Common myeloid progenitor, CD34-positive (primary cell): ENCODE measurements at regions not wholly inside any gene's neighbourhood (a gene's known extent, or its start where the extent isn't known, plus 50 kb on each side); places are given as distances from the start of the nearest gene placed in this dataset.

Source experiments
- CTCF ChIA-PET: fragments of 350-600 bp; sonication (Branson Sonifier 250); formaldehyde crosslinking; loops from one replicate; lab custom pipeline; 2021; ENCODE audit warnings: antibody characterized with exemption; lab: Charles Lee
- POLR2A ChIA-PET: fragments of 350-600 bp; sonication (Branson Sonifier 250); formaldehyde crosslinking; loops from one replicate; lab custom pipeline; 2021; ENCODE audit warnings: antibody characterized with exemption; lab: Charles Lee
- DNase-seq, 3 donors: peaks; one replicate each; pipeline versions ENCODE4 v3.0.0 to v3.0.0-alpha.2; 2013
- H3K27ac ChIP-seq, 2 experiments: 1 replicate in 1 of 2; 2 replicates in 1 of 2; pipeline ENCODE4 v1.7.0; 2013; ENCODE audit warnings: inconsistent platforms in 2 of 2, low read length in 2 of 2, mild to moderate bottlenecking in 2 of 2, low read depth in 1 of 2, moderate library complexity in 1 of 2; ENCODE audit not compliant: severe bottlenecking in 2 of 2, insufficient read depth in 1 of 2, poor library complexity in 1 of 2
- H3K27me3 ChIP-seq, 5 experiments: replicated peaks in 2 of 5; 1 replicate in 3 of 5; 2 replicates in 2 of 5; pipeline versions ENCODE4 v1.6.1 to v1.7.0; 2013; ENCODE audit warnings: low read length in 4 of 5, mild to moderate bottlenecking in 2 of 5, moderate library complexity in 2 of 5, inconsistent platforms in 1 of 5; ENCODE audit not compliant: insufficient read depth in 5 of 5, control insufficient read depth in 4 of 5
- H3K36me3 ChIP-seq, 4 experiments: 1 replicate in 2 of 4; 2 replicates in 2 of 4; pipeline versions ENCODE4 v1.6.1 to v1.7.0; 2013; ENCODE audit warnings: low read length in 3 of 4, control low read depth in 1 of 4, mild to moderate bottlenecking in 1 of 4; ENCODE audit not compliant: control insufficient read depth in 4 of 4, insufficient read depth in 4 of 4
- H3K4me1 ChIP-seq, 4 experiments: 1 replicate in 3 of 4; 2 replicates in 1 of 4; pipeline versions ENCODE4 v1.6.1 to v1.7.1; 2013; ENCODE audit warnings: low read length in 3 of 4, mild to moderate bottlenecking in 3 of 4, control low read depth in 1 of 4, inconsistent platforms in 1 of 4, moderate library complexity in 1 of 4; ENCODE audit not compliant: control insufficient read depth in 4 of 4, insufficient read depth in 4 of 4; ENCODE audit errors: control extremely low read depth in 1 of 4
- H3K4me3 ChIP-seq, 7 experiments: 1 replicate in 4 of 7; 2 replicates in 3 of 7; pipeline versions ENCODE4 v1.5.1 to v1.7.0; 2013; ENCODE audit warnings: mild to moderate bottlenecking in 7 of 7, low read length in 6 of 7, moderate library complexity in 6 of 7, inconsistent platforms in 2 of 7, low read depth in 2 of 7, control low read depth in 1 of 7; ENCODE audit not compliant: insufficient read depth in 4 of 7, control insufficient read depth in 1 of 7; ENCODE audit errors: extremely low read depth in 1 of 7
- H3K9me3 ChIP-seq, 5 experiments: 1 replicate in 4 of 5; 2 replicates in 1 of 5; pipeline versions ENCODE4 v1.6.1 to v1.7.1; 2013; ENCODE audit warnings: low read length in 4 of 5, mild to moderate bottlenecking in 2 of 5, inconsistent platforms in 1 of 5, low read depth in 1 of 5, moderate library complexity in 1 of 5; ENCODE audit not compliant: control insufficient read depth in 4 of 5, insufficient read depth in 2 of 5; ENCODE audit errors: control extremely low read depth in 1 of 5
- WGBS: methylation state at CpG from one replicate; pipeline ENCODE4 v1.1.5; 2013; ENCODE audit not compliant: insufficient coverage; 5-methylcytosine and 5-hydroxymethylcytosine counted together

GRCh38 chr3:5270666-5271371 is 83.3 kb downstream of the EDEM1 start:
- CTCF ChIA-PET = no interaction called here
- Histone ChIP-seq H3K27me3 (no peaks in the 10 kb centered on the region), H3K27ac (no peak overlapping the region), H3K36me3 (no peaks in the 10 kb centered on the region), H3K4me3 (no peak overlapping the region), H3K9me3 (no peaks in the 10 kb centered on the region), H3K4me1 (no peaks in the 10 kb centered on the region)
- no peak for DNase-seq
- POLR2A ChIA-PET = no interaction called here
- WGBS = 96% methylated on average over 6 of the region's 9 CpGs

- CTCF ChIA-PET = no interaction called here
- H3K27me3 ChIP-seq = no peaks in the 10 kb centered on the region
Observed at GRCh38 chr3:5271372-5271683, 83.8 kb downstream of the EDEM1 start.

GRCh38 chr3:5272387-5272786 is 84.9 kb downstream of the EDEM1 start:
- H3K4me1 ChIP-seq = no peaks in the 10 kb centered on the region
- no peak overlapping the region for H3K4me3 ChIP-seq
- no peaks in the 10 kb centered on the region for H3K9me3 ChIP-seq
- ChIA-PET CTCF (no interaction called here), POLR2A (no interaction called here)
- WGBS = 90% methylated on average over 2 of the region's 4 CpGs
- no peak overlapping the region for H3K27ac ChIP-seq
- H3K36me3 ChIP-seq = no peaks in the 10 kb centered on the region
- H3K27me3 ChIP-seq = no peaks in the 10 kb centered on the region
- DNase-seq = no peak

More at GRCh38 chr3:5271372-5271683, 83.8 kb downstream of the EDEM1 start:
- no peak for DNase-seq
- Histone ChIP-seq H3K27ac (no peak overlapping the region), H3K9me3 (no peaks in the 10 kb centered on the region), H3K4me3 (no peak overlapping the region), H3K36me3 (no peaks in the 10 kb centered on the region), H3K4me1 (no peaks in the 10 kb centered on the region)
- 100% methylated on average over 3 of the region's 4 CpGs for WGBS
- POLR2A ChIA-PET = no interaction called here

- H3K27me3 ChIP-seq = no peaks in the 10 kb centered on the region
- no peak overlapping the region for H3K27ac ChIP-seq
- 100% methylated on average over 1 of the region's 1 CpG for WGBS
- DNase-seq = no peak
- H3K36me3 ChIP-seq = no peaks in the 10 kb centered on the region
- H3K4me3 ChIP-seq = no peak overlapping the region
- ChIA-PET POLR2A (no interaction called here), CTCF (interaction anchor here (0.6 kb wide), 1 partner anchor 562 kb away, joined by 3 read pairs; no protein-coding TSS in a partner anchor)
- peaks cover 0 to 5% (median 0%) of the 10 kb centered on the region in 5 experiments for H3K9me3 ChIP-seq
- H3K4me1 ChIP-seq = no peaks in the 10 kb centered on the region
Observed at GRCh38 chr3:5274091-5274490, 86.6 kb downstream of the EDEM1 start.

- no peaks in the 10 kb centered on the region for H3K36me3 ChIP-seq
- DNase-seq = no peak
- peaks cover 0 to 11% (median 0%) of the 10 kb centered on the region in 5 experiments for H3K9me3 ChIP-seq
- H3K27ac ChIP-seq = no peak overlapping the region
- POLR2A ChIA-PET = no interaction called here
- CTCF ChIA-PET = no interaction called here
- no peaks in the 10 kb centered on the region for H3K27me3 ChIP-seq
- H3K4me3 ChIP-seq = no peak overlapping the region
- 100% methylated on average over 2 of the region's 2 CpGs for WGBS
- H3K4me1 ChIP-seq = no peaks in the 10 kb centered on the region
Observed at GRCh38 chr3:5275529-5275928, 88.0 kb downstream of the EDEM1 start.

GRCh38 chr3:5276934-5277333 is 89.4 kb downstream of the EDEM1 start:
- Histone ChIP-seq H3K4me1 (no peaks in the 10 kb centered on the region), H3K36me3 (no peaks in the 10 kb centered on the region), H3K27me3 (no peaks in the 10 kb centered on the region), H3K27ac (no peak overlapping the region), H3K9me3 (peaks cover 0 to 22% (median 6%) of the 10 kb centered on the region in 5 experiments), H3K4me3 (no peak overlapping the region)
- DNase-seq = no peak
- POLR2A ChIA-PET = no interaction called here
- CTCF ChIA-PET = no interaction called here
- WGBS = 95% methylated on average over 7 of the region's 8 CpGs

GRCh38 chr3:5277612-5278236 is 90.2 kb downstream of the EDEM1 start:
- H3K4me1 ChIP-seq = no peaks in the 10 kb centered on the region
- no peaks in the 10 kb centered on the region for H3K36me3 ChIP-seq
- no peaks in the 10 kb centered on the region for H3K27me3 ChIP-seq
- no peak overlapping the region for H3K4me3 ChIP-seq
- peaks cover 0 to 26% (median 6%) of the 10 kb centered on the region in 5 experiments for H3K9me3 ChIP-seq
- H3K27ac ChIP-seq = no peak overlapping the region
- DNase-seq = no peak
- ChIA-PET POLR2A (interaction anchor here (0.6 kb wide), 1 partner anchor 93 kb away, joined by 3 read pairs; no protein-coding TSS in a partner anchor), CTCF (interaction anchor here (1.1 kb wide), 1 partner anchor 50 kb away, joined by 3 read pairs; no protein-coding TSS in a partner anchor)
- no CpG with 5 or more reads among the region's 3 CpGs for WGBS
